SIG-M5 treated with dmso at 0.1 percent for 504 hours (cell line): ENCODE measurements at regions not wholly inside any gene's neighbourhood (a gene's known extent, or its start where the extent isn't known, plus 50 kb on each side); places are given as distances from the start of the nearest gene placed in this dataset.
"Not testable (repeated sequence)": the region's sequence is repeated elsewhere in the genome, so short reads cannot be mapped to it uniquely, and the experiment has no call there.

ENCODE experiments used
- DNase-seq: peaks from one replicate; lab custom pipeline; 2025; ENCODE audit not compliant: unreplicated experiment; lab: John Stamatoyannopoulos, UW

DNA sequence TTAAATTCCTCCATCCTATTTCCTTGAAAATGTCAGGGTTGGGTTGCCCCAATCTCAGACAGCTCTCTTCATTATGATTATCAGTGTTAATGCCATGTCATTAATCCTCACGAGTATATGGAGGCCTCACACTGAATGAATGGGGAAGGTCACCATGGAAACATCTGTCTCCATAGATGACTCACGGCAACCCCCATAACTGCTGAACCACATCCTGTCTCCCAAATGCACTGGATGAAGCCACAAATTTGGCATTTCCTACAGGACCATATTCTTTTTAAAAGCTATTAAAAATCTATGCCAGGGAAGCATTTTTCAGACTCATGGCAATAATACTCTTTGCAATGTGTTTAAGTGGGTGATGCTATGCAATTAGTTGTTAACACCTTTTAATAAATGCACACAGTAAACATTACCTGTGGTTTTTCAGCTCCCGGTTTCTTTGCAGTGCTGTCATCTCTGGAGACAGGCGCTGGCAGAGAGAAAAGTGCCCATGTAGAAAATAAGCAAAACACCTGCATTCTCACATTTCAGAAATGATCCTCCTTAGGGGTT is 80.1 kb upstream of the PTPRK start:
- no peak for DNase-seq

- no peak for DNase-seq
Measured at GRCh38 chr6:128599036-128599435, 78.6 kb upstream of the PTPRK start.

- DNase-seq: no peak
Measured at GRCh38 chr6:128598571-128598970, 78.2 kb upstream of the PTPRK start.

- DNase-seq: no peak
Measured at GRCh38 chr6:128597956-128598355, 77.6 kb upstream of the PTPRK start.

DNA sequence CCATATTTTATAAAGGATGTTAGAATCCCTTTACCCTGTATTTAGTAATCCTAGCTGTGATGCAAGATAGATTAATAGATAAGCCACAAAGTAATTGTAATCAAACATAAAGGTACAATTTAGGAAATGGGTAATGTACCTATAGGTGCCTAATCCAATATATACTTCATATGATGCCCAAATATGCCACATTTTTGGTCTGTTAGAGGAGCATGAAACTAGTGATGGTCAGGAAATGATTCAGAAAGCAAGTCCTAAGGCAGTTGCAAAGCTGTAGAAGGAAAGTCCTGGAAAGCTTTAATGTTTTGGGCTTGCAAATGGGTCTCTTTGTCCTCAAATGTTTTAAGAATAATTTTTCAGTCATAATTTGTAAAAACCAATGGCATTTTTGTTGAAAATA is 76.6 kb upstream of the PTPRK start:
- no peak for DNase-seq

DNA sequence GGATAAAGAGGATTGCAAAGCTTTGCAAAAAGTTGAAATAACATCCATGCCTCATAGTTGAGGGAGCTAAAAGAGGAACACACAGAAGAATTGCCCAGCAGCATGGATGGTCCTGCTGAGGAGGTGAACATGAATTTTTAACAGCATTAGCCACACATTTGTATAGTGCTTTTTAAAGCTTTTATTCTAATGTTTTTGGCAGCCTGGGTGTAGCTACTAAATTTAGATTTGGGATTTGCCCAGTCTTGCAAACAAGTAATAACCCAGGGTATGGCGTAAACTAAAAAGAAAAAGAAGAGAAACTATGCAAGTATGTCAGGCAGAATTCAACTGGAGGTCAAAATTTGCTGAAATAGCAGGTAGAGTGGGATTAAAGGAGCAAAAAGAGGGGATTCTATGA is 75.1 kb upstream of the PTPRK start:
- no peak for DNase-seq

DNA sequence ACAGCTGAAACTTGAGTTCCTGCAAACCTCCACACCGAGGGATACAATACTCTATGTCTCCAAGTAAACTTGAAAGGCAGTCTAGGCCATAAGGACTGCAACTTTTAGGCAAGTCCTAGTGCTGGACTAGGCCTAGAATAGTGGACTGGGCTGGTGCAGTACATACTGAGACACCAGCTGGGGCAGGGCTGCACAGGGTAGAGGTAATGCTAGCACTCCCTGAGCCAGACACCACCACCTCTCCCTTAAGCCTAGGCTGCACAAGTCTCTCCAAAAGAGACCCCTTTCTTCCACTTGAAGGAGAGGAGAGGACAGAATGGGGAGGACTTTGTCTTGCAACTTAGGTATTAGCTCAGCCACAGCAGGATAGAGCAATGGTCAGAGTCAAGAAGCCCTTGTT is 65.7 kb upstream of the PTPRK start:
- no peak for DNase-seq

GRCh38 chr6:128580224-128581110 is 60.1 kb upstream of the PTPRK start:
- no peak for DNase-seq

DNA sequence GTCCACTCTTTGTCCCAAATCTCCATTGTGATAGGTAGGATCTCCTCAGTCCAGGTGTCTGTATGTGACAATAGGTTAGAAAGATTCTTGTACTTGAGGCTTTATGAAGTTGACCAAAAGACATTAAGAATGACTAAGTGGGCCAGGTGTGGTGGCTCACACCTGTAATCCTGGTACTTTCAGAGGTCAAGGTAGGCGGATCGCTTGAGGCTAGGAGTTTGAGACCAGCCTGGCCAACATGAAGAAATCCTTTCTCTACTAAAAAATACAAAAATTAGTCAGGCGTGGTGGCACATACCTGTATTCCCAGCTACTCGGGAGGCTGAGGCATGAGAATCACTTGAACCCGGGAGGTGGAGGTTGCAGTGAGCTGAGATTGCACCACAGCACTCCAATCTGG is 54.9 kb upstream of the PTPRK start:
- DNase-seq: not testable (repeated sequence)

DNA sequence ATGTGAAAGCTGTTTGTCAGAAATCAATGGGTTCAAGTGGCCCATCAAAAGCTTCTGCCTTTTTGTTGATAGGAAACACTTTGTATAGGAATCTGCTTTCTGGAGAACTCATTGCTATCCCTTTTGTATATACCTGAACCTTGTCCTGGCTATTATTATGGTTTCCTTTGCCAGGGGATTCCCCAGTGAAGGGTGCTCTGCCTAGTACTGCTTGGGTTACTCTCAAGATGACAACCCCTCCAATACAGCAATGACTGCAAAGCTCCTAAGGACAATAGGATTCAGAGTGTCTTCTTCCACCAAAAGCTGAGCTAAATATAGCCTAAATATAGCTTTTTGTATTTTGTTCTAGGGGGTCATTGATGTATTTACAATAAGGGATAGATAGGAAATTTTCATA is 54.0 kb upstream of the PTPRK start:
- DNase-seq: no peak

GRCh38 chr6:128573036-128573435 is 52.6 kb upstream of the PTPRK start:
- no peak for DNase-seq

- no peak for DNase-seq
Measured at GRCh38 chr6:128572294-128572693, 51.9 kb upstream of the PTPRK start.

DNA sequence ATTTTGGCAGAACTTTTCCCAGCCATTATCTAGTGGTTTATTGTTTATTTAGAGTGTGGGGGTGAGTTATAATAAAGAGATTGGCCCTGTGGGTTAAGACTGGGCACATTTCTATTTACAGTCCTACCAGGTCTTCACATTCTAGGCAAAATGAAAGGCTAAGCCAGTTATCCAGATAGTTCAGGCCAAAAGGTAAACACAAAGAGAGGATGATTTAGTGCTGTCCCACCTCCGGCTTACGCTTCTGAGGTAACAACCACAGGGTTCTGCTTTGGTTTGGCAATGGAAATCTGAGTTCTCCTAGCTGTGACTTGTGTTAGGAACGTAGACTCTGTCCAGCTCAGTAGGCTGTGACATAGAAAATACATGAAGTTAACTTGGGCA is 50.3 kb upstream of the PTPRK start:
- no peak for DNase-seq

DNA sequence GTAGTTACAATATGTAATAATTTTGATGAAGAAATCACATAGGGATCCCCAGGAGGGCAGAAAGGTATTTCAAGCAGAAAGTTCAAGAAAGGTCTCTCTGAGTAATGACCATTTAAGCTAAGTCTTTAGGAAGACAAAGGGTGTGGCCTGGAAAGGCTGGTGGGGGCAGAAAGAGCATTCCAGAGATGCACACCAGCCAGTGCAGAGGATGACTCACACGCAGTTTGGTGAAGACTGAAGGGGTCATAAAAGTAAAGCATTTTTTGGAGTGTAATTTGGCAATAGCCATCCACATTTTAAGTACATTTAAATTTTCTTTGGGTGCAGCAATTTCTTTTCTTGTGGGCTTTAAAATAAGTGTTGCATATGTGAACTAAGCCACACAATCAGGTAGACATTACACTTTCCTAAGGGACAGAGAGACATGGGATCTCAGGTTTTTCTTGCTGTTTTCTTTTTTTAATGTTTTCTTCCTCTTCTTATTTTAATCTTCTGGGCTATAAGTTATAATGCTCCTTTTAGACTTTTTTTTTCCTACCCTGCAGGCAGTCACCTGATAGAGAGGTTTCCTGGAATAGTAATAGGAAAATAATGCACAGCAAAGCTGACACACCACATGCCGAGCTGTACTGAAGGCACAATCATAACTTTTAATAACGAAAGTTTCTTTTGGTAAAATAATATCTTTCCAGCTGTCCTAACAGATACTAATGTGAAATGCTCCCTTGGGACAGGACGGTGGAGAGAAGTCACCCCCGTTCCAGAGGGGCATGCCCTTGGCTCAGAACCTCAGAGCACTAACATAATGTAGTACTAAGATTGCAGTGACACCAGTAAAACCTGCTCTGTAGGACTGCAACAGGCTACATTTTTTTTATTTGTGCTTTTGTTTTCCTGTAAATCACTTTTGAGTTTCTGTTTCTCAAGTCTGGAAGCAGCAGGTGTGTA is 49.6 kb upstream of the PTPRK start:
- DNase-seq: peak; percentile 20
